22Rv1 (cell line): ENCODE measurements at regions not wholly inside any gene's neighbourhood (a gene's known extent, or its start where the extent isn't known, plus 50 kb on each side); places are given as distances from the start of the nearest gene placed in this dataset.

Experiments used
- H3K27ac ChIP-seq: fragments of 450-650 bp; 2 replicates; pipeline ENCODE4 v1.5.1; 2017
- ZFX ChIP-seq: fragments of 450-650 bp; IDR thresholded peaks from 2 replicates; pipeline ENCODE4 v1.6.1; 2017; ENCODE audit warnings: antibody characterized with exemption, borderline replicate concordance
- TF ChIP-seq, protein P1 (sequence below): fragments of 450-650 bp; IDR thresholded peaks from 2 replicates; pipeline ENCODE4 v1.5.1; 2017; ENCODE audit warnings: mild to moderate bottlenecking

DNA sequence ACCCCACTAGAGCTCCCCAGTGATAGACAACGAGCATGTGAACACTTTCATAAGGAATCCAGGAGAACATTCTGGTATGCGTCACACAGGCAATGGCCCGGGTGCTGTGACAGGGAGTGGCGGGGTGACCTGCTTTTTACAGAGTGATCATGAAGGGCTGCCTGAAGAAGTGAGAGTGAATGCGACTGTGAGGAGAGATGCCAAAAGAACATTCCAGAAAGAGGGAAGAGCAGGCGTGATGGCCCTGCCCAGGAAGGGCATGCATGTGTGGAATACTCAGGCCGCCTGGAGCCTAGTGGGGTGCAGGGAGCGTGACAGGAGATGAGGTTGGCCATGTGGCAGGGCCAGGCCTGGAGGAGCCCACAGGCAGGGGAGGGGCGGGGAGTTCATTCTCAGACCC is 53.8 kb downstream of the FZD10 start:
- TF ChIP-seq, protein P1, sequence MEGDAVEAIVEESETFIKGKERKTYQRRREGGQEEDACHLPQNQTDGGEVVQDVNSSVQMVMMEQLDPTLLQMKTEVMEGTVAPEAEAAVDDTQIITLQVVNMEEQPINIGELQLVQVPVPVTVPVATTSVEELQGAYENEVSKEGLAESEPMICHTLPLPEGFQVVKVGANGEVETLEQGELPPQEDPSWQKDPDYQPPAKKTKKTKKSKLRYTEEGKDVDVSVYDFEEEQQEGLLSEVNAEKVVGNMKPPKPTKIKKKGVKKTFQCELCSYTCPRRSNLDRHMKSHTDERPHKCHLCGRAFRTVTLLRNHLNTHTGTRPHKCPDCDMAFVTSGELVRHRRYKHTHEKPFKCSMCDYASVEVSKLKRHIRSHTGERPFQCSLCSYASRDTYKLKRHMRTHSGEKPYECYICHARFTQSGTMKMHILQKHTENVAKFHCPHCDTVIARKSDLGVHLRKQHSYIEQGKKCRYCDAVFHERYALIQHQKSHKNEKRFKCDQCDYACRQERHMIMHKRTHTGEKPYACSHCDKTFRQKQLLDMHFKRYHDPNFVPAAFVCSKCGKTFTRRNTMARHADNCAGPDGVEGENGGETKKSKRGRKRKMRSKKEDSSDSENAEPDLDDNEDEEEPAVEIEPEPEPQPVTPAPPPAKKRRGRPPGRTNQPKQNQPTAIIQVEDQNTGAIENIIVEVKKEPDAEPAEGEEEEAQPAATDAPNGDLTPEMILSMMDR = no peak
- no peak for TF ChIP-seq ZFX
- H3K27ac ChIP-seq = no peak overlapping the region

DNA sequence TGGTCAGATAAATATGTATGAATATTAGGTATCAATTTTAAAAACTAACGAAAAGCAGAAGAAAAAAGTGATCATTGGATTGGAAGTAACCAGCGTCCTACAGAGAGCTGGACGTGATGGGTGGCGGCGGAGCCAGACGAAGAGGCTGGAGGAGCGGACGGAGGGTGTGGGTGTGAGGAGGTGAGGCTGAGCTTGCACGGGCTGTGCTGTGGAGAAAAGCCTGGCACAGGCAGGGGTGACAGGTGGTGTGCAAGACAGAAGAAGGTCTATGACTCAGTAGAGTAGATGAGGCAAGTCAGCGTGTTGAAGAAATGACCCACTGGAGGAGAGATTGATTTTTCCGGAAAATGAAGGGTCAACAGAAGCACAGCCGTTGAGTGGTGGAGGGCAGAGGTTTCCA is 56.4 kb downstream of the FZD10 start:
- no peak overlapping the region for H3K27ac ChIP-seq
- TF ChIP-seq ZFX = no peak
- TF ChIP-seq, protein P1 = no peak

DNA sequence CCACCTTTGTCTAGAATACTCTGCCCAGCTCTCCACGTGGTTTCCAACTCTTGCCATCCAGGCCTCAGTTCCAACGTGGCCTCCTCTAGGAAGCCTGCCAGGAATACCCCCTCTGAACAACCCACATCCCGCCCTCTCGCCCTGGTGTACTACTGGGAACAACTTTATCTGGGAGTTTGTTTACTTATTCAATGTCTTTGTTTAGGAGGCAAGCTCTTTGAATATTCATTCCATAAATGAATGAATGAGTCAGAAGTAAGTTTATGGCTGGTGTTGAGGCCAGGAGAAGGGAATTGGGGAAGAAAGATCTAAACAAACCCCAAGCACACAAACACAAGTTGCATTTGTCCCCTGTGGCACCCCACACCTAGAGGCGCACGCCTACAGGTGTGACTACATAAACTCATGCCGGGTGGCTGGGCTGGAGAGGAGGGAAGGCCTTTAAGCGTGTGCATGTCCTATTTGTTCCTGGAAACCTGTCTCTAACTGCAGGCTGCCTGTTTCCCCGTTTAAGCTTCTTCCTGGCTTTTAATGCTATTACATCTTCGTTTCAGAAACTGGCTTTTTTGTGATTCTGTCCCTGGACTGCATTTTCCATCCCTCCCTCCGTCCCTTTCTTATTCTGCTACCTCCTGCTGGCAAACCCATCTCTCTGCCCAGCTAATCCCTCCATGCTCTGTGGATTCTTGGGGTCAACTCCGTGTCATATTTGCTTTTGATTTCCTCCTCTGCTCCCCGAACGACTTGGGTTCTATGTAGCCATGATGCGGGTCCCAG is 57.9 kb downstream of the FZD10 start:
- no peak overlapping the region for H3K27ac ChIP-seq
- TF ChIP-seq ZFX = no peak
- TF ChIP-seq, protein P1 = no peak

DNA sequence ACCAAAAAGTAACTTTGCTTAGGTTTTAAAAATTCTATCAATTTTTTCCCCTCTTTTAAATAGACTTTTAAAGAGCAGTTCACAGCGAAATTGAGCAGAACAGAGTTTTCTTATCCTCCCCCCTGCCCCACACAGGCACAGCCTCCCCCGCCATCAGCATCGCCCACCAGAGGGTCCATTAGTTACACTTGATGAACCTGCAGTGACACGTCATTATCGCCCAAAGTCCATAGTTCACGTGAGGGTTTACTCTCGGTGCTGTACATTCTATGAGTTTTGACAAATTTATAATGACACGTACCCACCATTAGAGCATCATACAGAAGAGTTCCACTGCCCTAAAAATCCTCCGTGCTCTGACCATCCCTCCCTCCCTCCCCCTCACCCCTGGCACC is 58.4 kb downstream of the FZD10 start:
- no peak overlapping the region for H3K27ac ChIP-seq
- TF ChIP-seq ZFX = no peak
- TF ChIP-seq, protein P1 = no peak

DNA sequence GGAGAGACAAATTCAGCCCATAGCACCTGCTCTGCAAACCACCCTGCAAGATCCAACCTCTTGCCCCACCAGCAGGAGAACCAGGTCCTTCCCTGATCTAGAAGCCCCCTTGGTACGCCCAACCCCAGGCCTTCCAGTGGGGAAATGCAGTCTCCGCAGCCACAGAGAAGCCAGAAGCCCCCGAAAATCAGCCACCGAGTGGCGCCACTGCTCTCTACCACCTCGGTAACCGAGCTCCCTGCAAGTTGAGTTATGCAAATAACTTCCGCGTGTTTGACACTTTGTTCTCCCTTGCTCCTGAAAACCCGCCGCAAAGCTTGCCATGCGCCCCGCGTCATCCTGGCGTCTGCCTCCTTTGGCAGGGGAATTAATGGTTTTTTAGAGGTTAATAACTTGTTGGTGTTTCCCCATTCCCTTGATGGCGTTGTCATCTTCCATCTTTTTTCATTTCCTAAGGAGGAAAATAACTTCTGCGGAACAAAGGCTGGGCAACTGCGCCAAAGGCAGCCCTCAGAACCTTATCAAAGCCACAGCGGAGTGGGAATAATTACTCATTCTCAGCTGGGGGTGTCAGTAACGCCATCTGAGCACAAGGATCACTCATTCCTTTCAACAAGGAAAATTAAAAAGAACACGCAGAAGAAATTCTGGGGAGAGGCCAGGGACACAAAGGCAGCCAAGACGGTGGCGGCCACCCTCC is 60.4 kb downstream of the FZD10 start:
- no peak overlapping the region for H3K27ac ChIP-seq
- TF ChIP-seq, protein P1 = no peak
- no peak for TF ChIP-seq ZFX

DNA sequence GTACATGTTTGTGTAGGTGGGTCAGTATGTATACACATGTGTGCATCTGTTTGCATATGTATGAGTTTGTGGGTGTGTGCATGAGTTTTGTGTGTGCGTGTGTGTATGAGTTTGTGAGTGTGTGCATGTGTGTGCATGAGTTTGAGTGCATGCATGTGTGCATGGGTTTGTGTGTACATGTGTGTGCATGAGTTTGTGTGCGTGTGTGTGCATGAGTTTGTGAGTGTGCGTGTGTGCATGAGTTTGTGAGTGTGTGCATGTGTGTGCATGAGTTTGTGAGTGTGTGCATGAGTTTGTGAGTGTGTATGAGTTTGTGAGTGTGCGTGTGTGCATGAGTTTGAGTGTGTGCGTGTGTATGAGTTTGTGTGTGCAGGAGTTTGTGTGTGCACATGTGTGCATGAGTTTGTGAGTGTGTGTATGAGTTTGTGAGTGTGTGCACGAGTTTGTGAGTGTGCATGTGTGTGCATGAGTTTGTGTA is 61.5 kb downstream of the FZD10 start:
- no peak overlapping the region for H3K27ac ChIP-seq
- TF ChIP-seq ZFX = no peak
- TF ChIP-seq, protein P1 = no peak

DNA sequence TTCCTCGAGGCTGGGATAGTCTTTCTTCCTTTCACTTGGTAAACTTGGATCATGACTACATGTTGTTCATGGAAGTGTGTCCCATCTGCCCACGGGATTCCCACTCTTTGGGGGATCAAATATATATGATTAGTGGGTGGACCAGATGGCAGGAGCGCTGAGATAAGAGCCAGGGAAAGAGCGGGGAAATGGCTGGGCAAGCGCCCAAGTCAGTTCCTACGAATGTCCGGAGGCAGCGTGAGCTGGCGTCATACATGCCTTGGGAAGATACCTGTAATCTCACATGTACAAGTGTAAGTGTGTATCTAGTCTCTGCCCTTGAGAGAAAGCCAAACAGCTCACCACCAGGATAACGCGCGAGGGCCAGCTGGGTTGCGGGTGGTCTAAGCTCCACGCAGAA is 62.3 kb downstream of the FZD10 start:
- no peak overlapping the region for H3K27ac ChIP-seq
- TF ChIP-seq, protein P1 = no peak
- TF ChIP-seq ZFX = no peak
